ENCODE measurements at regions not wholly inside any gene's neighbourhood (a gene's known extent, or its start where the extent isn't known, plus 50 kb on each side); places are given as distances from the start of the nearest gene placed in this dataset.

DNA sequence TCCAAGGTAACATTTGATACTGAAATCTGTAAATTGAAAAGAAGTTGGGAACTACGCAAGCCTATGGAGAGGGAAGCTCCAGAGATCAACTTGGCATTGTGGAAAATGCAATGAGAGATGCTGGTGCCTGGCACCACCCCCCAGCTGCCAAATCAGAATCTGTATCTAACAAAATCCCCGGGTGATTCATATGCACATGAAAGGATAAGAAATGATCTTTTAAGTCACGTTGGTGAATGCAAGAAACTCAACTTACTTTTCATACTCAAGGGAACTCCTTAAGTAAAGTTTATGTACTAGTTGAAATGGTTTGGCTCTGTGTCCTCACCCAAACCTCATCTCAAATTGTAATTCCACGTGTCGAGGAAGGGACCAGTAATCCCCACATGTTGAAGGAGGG, 158.5 kb upstream of the MYO16 start:
- intact Hi-C loops (cut with micrococcal nuclease; ENCODE audit: unreplicated experiment) = no loop called here
- Histone ChIP-seq H3K9me3 (ENCODE audit: low read depth, low read length, poor library complexity, severe bottlenecking) (no peaks in the 10 kb centered on the region), H3K27me3 (replicated peaks; ENCODE audit: insufficient read depth, low read depth, low read length, poor library complexity) (no peaks in the 10 kb centered on the region), H3K36me3 (ENCODE audit: insufficient read depth, low read length, poor library complexity, severe bottlenecking) (no peaks in the 10 kb centered on the region), H3K4me1 (ENCODE audit: insufficient read depth, low read length, poor library complexity, severe bottlenecking) (no peaks in the 10 kb centered on the region), H3K4me3 (ENCODE audit: low read depth, low read length, poor library complexity, severe bottlenecking) (no peak overlapping the region), H3K27ac (ENCODE audit: low read depth, low read length, poor library complexity, severe bottlenecking) (no peak overlapping the region)
- ChIA-PET POLR2A (ENCODE audit: low non-redundant PET) (no interaction called here), CTCF (no interaction called here)
- TF ChIP-seq, protein P1, sequence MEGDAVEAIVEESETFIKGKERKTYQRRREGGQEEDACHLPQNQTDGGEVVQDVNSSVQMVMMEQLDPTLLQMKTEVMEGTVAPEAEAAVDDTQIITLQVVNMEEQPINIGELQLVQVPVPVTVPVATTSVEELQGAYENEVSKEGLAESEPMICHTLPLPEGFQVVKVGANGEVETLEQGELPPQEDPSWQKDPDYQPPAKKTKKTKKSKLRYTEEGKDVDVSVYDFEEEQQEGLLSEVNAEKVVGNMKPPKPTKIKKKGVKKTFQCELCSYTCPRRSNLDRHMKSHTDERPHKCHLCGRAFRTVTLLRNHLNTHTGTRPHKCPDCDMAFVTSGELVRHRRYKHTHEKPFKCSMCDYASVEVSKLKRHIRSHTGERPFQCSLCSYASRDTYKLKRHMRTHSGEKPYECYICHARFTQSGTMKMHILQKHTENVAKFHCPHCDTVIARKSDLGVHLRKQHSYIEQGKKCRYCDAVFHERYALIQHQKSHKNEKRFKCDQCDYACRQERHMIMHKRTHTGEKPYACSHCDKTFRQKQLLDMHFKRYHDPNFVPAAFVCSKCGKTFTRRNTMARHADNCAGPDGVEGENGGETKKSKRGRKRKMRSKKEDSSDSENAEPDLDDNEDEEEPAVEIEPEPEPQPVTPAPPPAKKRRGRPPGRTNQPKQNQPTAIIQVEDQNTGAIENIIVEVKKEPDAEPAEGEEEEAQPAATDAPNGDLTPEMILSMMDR (conservative IDR thresholded peaks at IDR 0.05; ENCODE audit: low read depth, low read length) = no peak
- no peak for TF ChIP-seq EZH2 (IDR thresholded peaks at IDR 0.05; ENCODE audit: borderline replicate concordance, low read depth, low read length, poor library complexity, severe bottlenecking)
- no peak for DNase-seq (ENCODE audit: low spot score)
- BruUV-seq (replicated peaks) = no TSS peak

DNA sequence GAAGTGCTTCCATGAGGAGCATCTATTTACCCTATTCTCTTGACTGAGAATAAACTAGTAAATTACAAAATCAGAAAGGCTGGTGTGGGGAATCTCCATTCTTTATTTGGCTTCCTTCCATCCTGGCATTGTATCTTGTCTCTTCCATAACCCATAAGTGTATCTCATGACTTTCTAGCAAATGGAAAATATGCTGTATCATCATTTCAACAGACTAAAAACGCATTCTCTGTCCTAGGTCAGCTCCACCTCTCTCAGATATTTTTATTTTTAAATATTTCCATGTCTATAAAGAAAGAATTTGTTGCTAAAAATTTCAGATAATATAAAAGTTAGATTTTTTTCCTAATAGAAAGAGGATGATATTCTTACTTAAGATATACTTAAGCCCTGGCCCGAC, 154.2 kb upstream of the MYO16 start:
- ChIA-PET CTCF (no interaction called here), POLR2A (ENCODE audit: low non-redundant PET) (no interaction called here)
- intact Hi-C loops (cut with micrococcal nuclease; ENCODE audit: unreplicated experiment) = no loop called here
- TF ChIP-seq EZH2 (IDR thresholded peaks at IDR 0.05; ENCODE audit: borderline replicate concordance, low read depth, low read length, poor library complexity, severe bottlenecking) = no peak
- TF ChIP-seq, protein P1 (conservative IDR thresholded peaks at IDR 0.05; ENCODE audit: low read depth, low read length) = no peak
- no peaks in the 10 kb centered on the region for H3K4me1 ChIP-seq (ENCODE audit: insufficient read depth, low read length, poor library complexity, severe bottlenecking)
- no peak overlapping the region for H3K4me3 ChIP-seq (ENCODE audit: low read depth, low read length, poor library complexity, severe bottlenecking)
- H3K36me3 ChIP-seq (ENCODE audit: insufficient read depth, low read length, poor library complexity, severe bottlenecking) = no peaks in the 10 kb centered on the region
- no TSS peak for BruUV-seq (replicated peaks)
- no peaks in the 10 kb centered on the region for H3K9me3 ChIP-seq (ENCODE audit: low read depth, low read length, poor library complexity, severe bottlenecking)
- DNase-seq (ENCODE audit: low spot score) = no peak
- H3K27ac ChIP-seq (ENCODE audit: low read depth, low read length, poor library complexity, severe bottlenecking) = no peak overlapping the region
- no peaks in the 10 kb centered on the region for H3K27me3 ChIP-seq (replicated peaks; ENCODE audit: insufficient read depth, low read depth, low read length, poor library complexity)

DNA sequence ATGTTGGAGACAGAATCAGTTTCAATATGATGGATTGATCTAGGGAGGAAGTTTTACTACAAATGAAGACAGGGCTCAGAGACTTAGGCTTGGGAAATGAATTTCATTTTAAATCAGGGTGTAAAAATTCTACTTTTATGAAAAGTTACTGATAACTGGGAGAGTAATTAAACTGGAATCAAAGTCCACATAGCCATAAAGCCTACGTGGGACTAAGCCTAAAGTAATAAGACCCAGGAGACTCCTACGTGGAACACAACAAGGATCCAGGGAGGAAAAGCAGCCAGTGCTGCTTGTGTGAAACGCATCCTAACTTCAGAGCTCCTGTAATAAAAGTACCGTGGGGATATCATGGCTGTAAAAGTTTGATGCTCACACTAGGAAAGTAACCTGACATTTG, 152.0 kb upstream of the MYO16 start:
- H3K4me1 ChIP-seq (ENCODE audit: insufficient read depth, low read length, poor library complexity, severe bottlenecking) = no peaks in the 10 kb centered on the region
- CTCF ChIA-PET = no interaction called here
- POLR2A ChIA-PET (ENCODE audit: low non-redundant PET) = no interaction called here
- TF ChIP-seq EZH2 (IDR thresholded peaks at IDR 0.05; ENCODE audit: borderline replicate concordance, low read depth, low read length, poor library complexity, severe bottlenecking) = no peak
- TF ChIP-seq, protein P1 (conservative IDR thresholded peaks at IDR 0.05; ENCODE audit: low read depth, low read length) = no peak
- intact Hi-C loops (cut with micrococcal nuclease; ENCODE audit: unreplicated experiment) = no loop called here
- BruUV-seq (replicated peaks) = no TSS peak
- no peaks in the 10 kb centered on the region for H3K36me3 ChIP-seq (ENCODE audit: insufficient read depth, low read length, poor library complexity, severe bottlenecking)
- no peaks in the 10 kb centered on the region for H3K27me3 ChIP-seq (replicated peaks; ENCODE audit: insufficient read depth, low read depth, low read length, poor library complexity)
- no peak overlapping the region for H3K4me3 ChIP-seq (ENCODE audit: low read depth, low read length, poor library complexity, severe bottlenecking)
- H3K9me3 ChIP-seq (ENCODE audit: low read depth, low read length, poor library complexity, severe bottlenecking) = no peaks in the 10 kb centered on the region
- H3K27ac ChIP-seq (ENCODE audit: low read depth, low read length, poor library complexity, severe bottlenecking) = no peak overlapping the region
- DNase-seq (ENCODE audit: low spot score) = no peak

Measured in A673 (cell line).